Endothelial cell of umbilical vein (primary cell): ENCODE measurements at regions not wholly inside any gene's neighbourhood (a gene's known extent, or its start where the extent isn't known, plus 50 kb on each side); places are given as distances from the start of the nearest gene placed in this dataset.

Source experiments
- BruUV-seq: library from RNA; stranded (reverse); fragments of 400-500 nt; replicated peaks from 2 replicates; lab custom pipeline; 2021; lab: Mats Ljungman, UMichigan
- CTCF ChIA-PET: fragments of 300-600, 350-600 bp; sonication (Branson Sonifier 250); formaldehyde crosslinking; loops from one replicate; lab custom pipeline; 2021; ENCODE audit warnings: antibody characterized with exemption, inconsistent platforms; lab: Charles Lee
- POLR2A ChIA-PET: fragments of 300-600, 350-600 bp; sonication (Branson Sonifier 250); formaldehyde crosslinking; loops from one replicate; lab custom pipeline; 2021; ENCODE audit warnings: antibody characterized with exemption, inconsistent platforms; lab: Charles Lee
- DNase-seq: peaks from one replicate; pipeline ENCODE4 v3.0.0-alpha.2; 2011; ENCODE audit warnings: low read depth, low spot score
- FAIRE-seq: peaks from 2 replicates; lab custom pipeline; 2011; peaks lifted over from hg19 to GRCh38; lab: Jason Lieb, UNC
- H2AFZ ChIP-seq: 2 replicates; pipeline ENCODE4 v1.6.0; 2012; ENCODE audit warnings: low read depth, low read length, control low read depth, inconsistent platforms
- H3K27ac ChIP-seq: 2 replicates; pipeline ENCODE4 v1.5.1; 2011; ENCODE audit warnings: low read depth, mild to moderate bottlenecking, control low read depth, low read length, moderate library complexity; ENCODE audit not compliant: insufficient read depth
- H3K27me3 ChIP-seq, 2 experiments: 2 replicates each; pipeline versions ENCODE4 v1.6.0 to v1.6.1; 2011; ENCODE audit warnings: low read length in 2 of 2, mixed read lengths in 1 of 2; ENCODE audit not compliant: control insufficient read depth in 2 of 2, insufficient read depth in 2 of 2
- H3K36me3 ChIP-seq, 2 experiments: 2 replicates in 1 of 2; 3 replicates in 1 of 2; pipeline ENCODE4 v1.5.1; 2011; ENCODE audit warnings: low read length in 2 of 2, mild to moderate bottlenecking in 1 of 2, moderate library complexity in 1 of 2; ENCODE audit not compliant: control insufficient read depth in 2 of 2, insufficient read depth in 2 of 2; ENCODE audit errors: extremely low read depth in 1 of 2
- H3K4me1 ChIP-seq: 3 replicates; pipeline ENCODE4 v1.5.1; 2011; ENCODE audit warnings: mild to moderate bottlenecking, low read length; ENCODE audit not compliant: control insufficient read depth, insufficient read depth; ENCODE audit errors: extremely low read depth
- H3K4me2 ChIP-seq: 2 replicates; pipeline ENCODE4 v1.6.1; 2011; ENCODE audit warnings: low read length, control low read depth, mixed read lengths; ENCODE audit not compliant: insufficient read depth
- H3K4me3 ChIP-seq, 3 experiments: fragments of 200-600 bp in 1 of 3; sonication (generic), shearing (Covaris generic) in 1 of 3; replicated peaks in 1 of 3; 2 replicates each; pipeline ENCODE4 v1.5.1; 2011 to 2016; ENCODE audit warnings: control low read depth in 3 of 3, low read length in 3 of 3, mild to moderate bottlenecking in 2 of 3, inconsistent platforms in 1 of 3, low read depth in 1 of 3, moderate library complexity in 1 of 3; ENCODE audit not compliant: insufficient read depth in 1 of 3
- H3K79me2 ChIP-seq: 2 replicates; pipeline ENCODE4 v1.6.0; 2012; ENCODE audit warnings: low read length, inconsistent platforms; ENCODE audit not compliant: control insufficient read depth, insufficient read depth
- H3K9ac ChIP-seq: replicated peaks from 2 replicates; pipeline ENCODE3; 2011; ENCODE audit warnings: low read length, control low read depth; ENCODE audit not compliant: insufficient read depth; ENCODE audit errors: extremely low read depth
- H3K9me1 ChIP-seq: replicated peaks from 3 replicates; pipeline ENCODE4 v1.6.0; 2011; ENCODE audit warnings: mild to moderate bottlenecking, low read length; ENCODE audit not compliant: control insufficient read depth, insufficient read depth; ENCODE audit errors: extremely low read depth
- H3K9me3 ChIP-seq: replicated peaks from 2 replicates; pipeline ENCODE4 v1.5.1; 2012; ENCODE audit warnings: low read length, inconsistent platforms; ENCODE audit not compliant: control insufficient read depth, insufficient read depth
- H4K20me1 ChIP-seq: replicated peaks from 2 replicates; pipeline ENCODE3; 2011; ENCODE audit warnings: mild to moderate bottlenecking, low read length; ENCODE audit not compliant: control insufficient read depth, insufficient read depth; ENCODE audit errors: extremely low read depth
- CTCF ChIP-seq, 2 donors: IDR thresholded peaks; 1 replicate in 1 of 2; 2 replicates in 1 of 2; pipeline ENCODE4 v1.5.1; 2011; ENCODE audit warnings: low read length in 2 of 2, mild to moderate bottlenecking in 2 of 2, moderate library complexity in 2 of 2, control low read depth in 1 of 2, inconsistent platforms in 1 of 2, low read depth in 1 of 2; ENCODE audit not compliant: insufficient read depth in 1 of 2; ENCODE audit errors: extremely low read depth in 1 of 2
- EZH2 ChIP-seq: IDR thresholded peaks from 2 replicates; pipeline ENCODE4 v1.6.1; 2012; ENCODE audit warnings: borderline replicate concordance, low read depth, mild to moderate bottlenecking, moderate library complexity, low read length, inconsistent platforms; ENCODE audit not compliant: severe bottlenecking
- FOS ChIP-seq: IDR thresholded peaks from 2 replicates; pipeline ENCODE4 v1.6.1; 2011; ENCODE audit warnings: mild to moderate bottlenecking, low read length, moderate library complexity, borderline replicate concordance; ENCODE audit not compliant: insufficient read depth
- GATA2 ChIP-seq: IDR thresholded peaks from 2 replicates; pipeline ENCODE4 v1.7.0; 2011; ENCODE audit warnings: low read depth, mild to moderate bottlenecking, moderate library complexity, mixed read lengths, low read length; ENCODE audit not compliant: insufficient read length, insufficient read depth
- JUN ChIP-seq: IDR thresholded peaks from 2 replicates; pipeline ENCODE4 v1.6.1; 2011; ENCODE audit warnings: borderline replicate concordance, low read depth; ENCODE audit not compliant: insufficient read length, insufficient read depth
- MAX ChIP-seq: IDR thresholded peaks from 2 replicates; pipeline ENCODE4 v1.6.1; 2011; ENCODE audit not compliant: insufficient read depth, insufficient read length
- MYC ChIP-seq: IDR thresholded peaks from one replicate; pipeline ENCODE4 v1.6.1; 2011; ENCODE audit warnings: mild to moderate bottlenecking, low read depth, low read length
- POLR2A ChIP-seq: IDR thresholded peaks from 2 replicates; pipeline ENCODE4 v1.6.1; 2012; ENCODE audit warnings: low read depth, mild to moderate bottlenecking, control low read depth, low read length
- POLR2AphosphoS5 ChIP-seq: IDR thresholded peaks from 2 replicates; pipeline ENCODE4 v1.6.1; 2012; ENCODE audit warnings: low read depth, mild to moderate bottlenecking, control low read depth, low read length, moderate library complexity; ENCODE audit not compliant: insufficient read depth
- dilution Hi-C: fragments of 300-500 bp; cut with MboI; formaldehyde crosslinking; loops from one replicate; pipeline ENCODE4 v1.15.0; 2019; ENCODE audit warnings: low sequenced_read_pairs; ENCODE audit not compliant: extremely low pct_ligation_motif_present
- intact Hi-C: fragments of 100-400 bp; cut with micrococcal nuclease; formaldehyde crosslinking; loops from one replicate; pipeline ENCODE4 v1.10.0; 2022

GRCh38 chr6:141491684-141492083, 641.0 kb upstream of the GJE1 start:
- no peak overlapping the region for H3K4me2 ChIP-seq
- DNase-seq (no peak), FAIRE-seq (no peak)
- no peaks in the 10 kb centered on the region for H3K79me2 ChIP-seq
- H3K4me1 ChIP-seq = no peaks in the 10 kb centered on the region
- TF ChIP-seq FOS = no peak
- no peak for TF ChIP-seq EZH2
- no peak for TF ChIP-seq POLR2A
- no peak for TF ChIP-seq MAX
- no peak for TF ChIP-seq POLR2AphosphoS5
- TF ChIP-seq MYC = no peak
- no peak for TF ChIP-seq GATA2
- no peak for TF ChIP-seq JUN
- no peak for TF ChIP-seq CTCF (IDR thresholded peaks at IDR 0.05; ENCODE audit: extremely low read depth in 1 of 2, insufficient read depth in 1 of 2, low read depth in 1 of 2, low read length in 2 of 2)
- BruUV-seq = no TSS peak
- no peaks in the 10 kb centered on the region for H3K27me3 ChIP-seq
- intact Hi-C loops (no loop called here), dilution Hi-C loops (no loop called here)
- no peaks in the 10 kb centered on the region for H3K9me1 ChIP-seq
- no peak overlapping the region for H3K27ac ChIP-seq
- H3K36me3 ChIP-seq = no peaks in the 10 kb centered on the region
- ChIA-PET POLR2A (no interaction called here), CTCF (no interaction called here)
- H3K4me3 ChIP-seq = no peak overlapping the region
- no peak overlapping the region for H3K9ac ChIP-seq
- H4K20me1 ChIP-seq = no peaks in the 10 kb centered on the region
- no peaks in the 10 kb centered on the region for H3K9me3 ChIP-seq
- no peak overlapping the region for H2AFZ ChIP-seq
